K562 (cell line): ENCODE measurements at regions not wholly inside any gene's neighbourhood (a gene's known extent, or its start where the extent isn't known, plus 50 kb on each side); places are given as distances from the start of the nearest gene placed in this dataset.

ENCODE experiments used
- CBFB ChIP-seq: sonication (generic); formaldehyde crosslinking; IDR thresholded peaks from 2 replicates; pipeline ENCODE4 v1.4.0; 2020; ENCODE audit warnings: mild to moderate bottlenecking, missing genetic modification reagents
- E2F1 ChIP-seq: sonication (generic); formaldehyde crosslinking; IDR thresholded peaks from 2 replicates; pipeline ENCODE4 v1.8.1; 2023; ENCODE audit warnings: mild to moderate bottlenecking, missing genetic modification reagents, moderate library complexity
- ESRRA ChIP-seq: fragments of 450-650 bp; IDR thresholded peaks from 2 replicates; pipeline ENCODE4 v1.6.1; 2014; ENCODE audit warnings: low read depth, mild to moderate bottlenecking, moderate library complexity, borderline replicate concordance
- FOXP4 ChIP-seq: sonication (generic); formaldehyde crosslinking; IDR thresholded peaks from 2 replicates; pipeline ENCODE4 v1.8.0; 2022; ENCODE audit warnings: mild to moderate bottlenecking, missing genetic modification reagents, borderline replicate concordance
- HIVEP1 ChIP-seq: fragments of 250-450 bp; sonication (Bioruptor Pico); IDR thresholded peaks from 2 replicates; pipeline ENCODE4 v1.4.0; 2020; ENCODE audit warnings: mild to moderate bottlenecking
- NR2C2 ChIP-seq, 2 experiments: fragments of 200-800 bp in 1 of 2; sonication (Bioruptor generic) in 1 of 2; sonication (generic) in 1 of 2; formaldehyde crosslinking in 1 of 2; IDR thresholded peaks; 2 replicates each; pipeline versions ENCODE4 v1.6.1 to v1.8.0; 2016 to 2022; ENCODE audit warnings: mild to moderate bottlenecking in 1 of 2, missing compliant biosample characterization in 1 of 2, missing genetic modification characterization in 1 of 2, missing genetic modification reagents in 1 of 2
- NRF1 ChIP-seq, 2 experiments: fragments of 450-650 bp; IDR thresholded peaks in 1 of 2; conservative IDR thresholded peaks in 1 of 2; 2 replicates each; pipeline ENCODE4 v1.6.1; 2014; ENCODE audit warnings: mild to moderate bottlenecking in 2 of 2
- SIN3B ChIP-seq: fragments of 450-650 bp; IDR thresholded peaks from 2 replicates; pipeline ENCODE4 v1.6.1; 2017; ENCODE audit warnings: low read depth, mild to moderate bottlenecking, moderate library complexity
- ZNF212 ChIP-seq: fragments of 450-650 bp; formaldehyde crosslinking; IDR thresholded peaks from 2 replicates; pipeline ENCODE4 v1.4.0; 2020; ENCODE audit warnings: mild to moderate bottlenecking
- ZNF408 ChIP-seq: fragments of 250-450 bp; sonication (Bioruptor Pico); IDR thresholded peaks from 2 replicates; pipeline ENCODE4 v1.4.0; 2020; ENCODE audit warnings: low read depth, mild to moderate bottlenecking, moderate library complexity
- ZNF431 ChIP-seq: sonication (generic); formaldehyde crosslinking; IDR thresholded peaks from 2 replicates; pipeline ENCODE4 v1.8.0; 2022; ENCODE audit warnings: mild to moderate bottlenecking, missing genetic modification reagents
- ZNF764 ChIP-seq: fragments of 250-450 bp; sonication (Bioruptor Pico); IDR thresholded peaks from 2 replicates; pipeline ENCODE4 v1.4.0; 2020; ENCODE audit warnings: low read depth, mild to moderate bottlenecking, moderate library complexity
- TF ChIP-seq, protein P1 (sequence below), 2 experiments: fragments of 450-650 bp in 1 of 2; sonication (generic) in 1 of 2; formaldehyde crosslinking in 1 of 2; IDR thresholded peaks; 2 replicates each; pipeline versions ENCODE4 v1.7.1 to v1.9.0; 2016 to 2022; ENCODE audit warnings: inconsistent platforms in 1 of 2, mild to moderate bottlenecking in 1 of 2, missing genetic modification reagents in 1 of 2
- TF ChIP-seq, protein P2 (sequence below): fragments of 450-650 bp; IDR thresholded peaks from 2 replicates; pipeline ENCODE4 v1.6.1; 2016; ENCODE audit warnings: antibody characterized with exemption

DNA sequence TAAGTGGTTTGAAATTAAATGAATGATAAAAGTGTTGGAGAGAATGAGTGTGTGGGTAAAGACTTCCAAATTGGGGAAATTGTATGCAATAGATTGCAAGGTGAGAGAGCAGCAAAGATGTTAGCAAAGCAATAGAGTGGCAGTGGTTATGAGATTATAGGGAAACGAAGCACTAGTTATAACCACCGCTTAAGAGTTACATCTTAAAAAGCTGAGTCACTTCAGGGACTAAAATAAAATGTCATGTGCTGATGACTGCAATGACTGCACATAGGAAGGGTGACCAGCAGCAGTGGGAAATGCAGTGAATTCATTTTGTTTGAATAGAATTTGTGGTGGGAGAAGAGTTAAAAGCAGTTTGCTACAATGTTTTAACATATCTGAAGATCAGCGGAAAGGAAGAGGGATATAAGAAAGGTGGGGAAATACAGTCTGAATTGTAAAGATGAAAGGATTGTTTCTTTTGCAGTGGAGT, 127.3 kb downstream of the RAP2B start (continued):
- no peak for TF ChIP-seq ZNF212 (CRISPR knock-in tag)
- TF ChIP-seq, protein P1, sequence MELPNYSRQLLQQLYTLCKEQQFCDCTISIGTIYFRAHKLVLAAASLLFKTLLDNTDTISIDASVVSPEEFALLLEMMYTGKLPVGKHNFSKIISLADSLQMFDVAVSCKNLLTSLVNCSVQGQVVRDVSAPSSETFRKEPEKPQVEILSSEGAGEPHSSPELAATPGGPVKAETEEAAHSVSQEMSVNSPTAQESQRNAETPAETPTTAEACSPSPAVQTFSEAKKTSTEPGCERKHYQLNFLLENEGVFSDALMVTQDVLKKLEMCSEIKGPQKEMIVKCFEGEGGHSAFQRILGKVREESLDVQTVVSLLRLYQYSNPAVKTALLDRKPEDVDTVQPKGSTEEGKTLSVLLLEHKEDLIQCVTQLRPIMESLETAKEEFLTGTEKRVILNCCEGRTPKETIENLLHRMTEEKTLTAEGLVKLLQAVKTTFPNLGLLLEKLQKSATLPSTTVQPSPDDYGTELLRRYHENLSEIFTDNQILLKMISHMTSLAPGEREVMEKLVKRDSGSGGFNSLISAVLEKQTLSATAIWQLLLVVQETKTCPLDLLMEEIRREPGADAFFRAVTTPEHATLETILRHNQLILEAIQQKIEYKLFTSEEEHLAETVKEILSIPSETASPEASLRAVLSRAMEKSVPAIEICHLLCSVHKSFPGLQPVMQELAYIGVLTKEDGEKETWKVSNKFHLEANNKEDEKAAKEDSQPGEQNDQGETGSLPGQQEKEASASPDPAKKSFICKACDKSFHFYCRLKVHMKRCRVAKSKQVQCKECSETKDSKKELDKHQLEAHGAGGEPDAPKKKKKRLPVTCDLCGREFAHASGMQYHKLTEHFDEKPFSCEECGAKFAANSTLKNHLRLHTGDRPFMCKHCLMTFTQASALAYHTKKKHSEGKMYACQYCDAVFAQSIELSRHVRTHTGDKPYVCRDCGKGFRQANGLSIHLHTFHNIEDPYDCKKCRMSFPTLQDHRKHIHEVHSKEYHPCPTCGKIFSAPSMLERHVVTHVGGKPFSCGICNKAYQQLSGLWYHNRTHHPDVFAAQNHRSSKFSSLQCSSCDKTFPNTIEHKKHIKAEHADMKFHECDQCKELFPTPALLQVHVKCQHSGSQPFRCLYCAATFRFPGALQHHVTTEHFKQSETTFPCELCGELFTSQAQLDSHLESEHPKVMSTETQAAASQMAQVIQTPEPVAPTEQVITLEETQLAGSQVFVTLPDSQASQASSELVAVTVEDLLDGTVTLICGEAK (IDR thresholded peaks at IDR 0.05) = peak; percentile 54; the same call in 1 of the 2 replicates
- TF ChIP-seq, protein P1 (CRISPR knock-in tag; IDR thresholded peaks at IDR 0.05) = no peak
- TF ChIP-seq CBFB = no peak
- TF ChIP-seq SIN3B = no peak
- TF ChIP-seq NR2C2 (CRISPR knock-in tag; IDR thresholded peaks at IDR 0.05) = no peak
- no peak; the same call in 1 of the 2 replicates for TF ChIP-seq NR2C2 (tag; IDR thresholded peaks at IDR 0.05)
- TF ChIP-seq ZNF431 (CRISPR knock-in tag) = no peak
- no peak for TF ChIP-seq ZNF408 (CRISPR knock-in tag)
- TF ChIP-seq HIVEP1 = no peak
- no peak for TF ChIP-seq NRF1 (conservative IDR thresholded peaks at IDR 0.05 in 1 of 2, IDR thresholded peaks at IDR 0.05 in 1 of 2)
- TF ChIP-seq, protein P2, sequence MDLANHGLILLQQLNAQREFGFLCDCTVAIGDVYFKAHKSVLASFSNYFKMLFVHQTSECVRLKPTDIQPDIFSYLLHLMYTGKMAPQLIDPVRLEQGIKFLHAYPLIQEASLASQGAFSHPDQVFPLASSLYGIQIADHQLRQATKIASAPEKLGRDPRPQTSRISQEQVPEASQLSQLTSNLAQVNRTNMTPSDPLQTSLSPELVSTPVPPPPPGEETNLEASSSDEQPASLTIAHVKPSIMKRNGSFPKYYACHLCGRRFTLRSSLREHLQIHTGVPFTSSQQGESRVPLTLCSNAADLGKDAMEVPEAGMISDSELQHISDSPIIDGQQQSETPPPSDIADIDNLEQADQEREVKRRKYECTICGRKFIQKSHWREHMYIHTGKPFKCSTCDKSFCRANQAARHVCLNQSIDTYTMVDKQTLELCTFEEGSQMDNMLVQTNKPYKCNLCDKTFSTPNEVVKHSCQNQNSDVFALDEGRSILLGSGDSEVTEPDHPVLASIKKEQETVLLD = no peak
- no peak for TF ChIP-seq FOXP4
- no peak for TF ChIP-seq ZNF764 (CRISPR knock-in tag)
- TF ChIP-seq E2F1 (CRISPR knock-in tag) = no peak
- no peak for TF ChIP-seq ESRRA
